Cardiac muscle cell (in vitro differentiated cells and primary cell): ENCODE measurements at regions not wholly inside any gene's neighbourhood (a gene's known extent, or its start where the extent isn't known, plus 50 kb on each side); places are given as distances from the start of the nearest gene placed in this dataset.
A peak's percentile ranks its signal among the peaks of the same experiment; 100 is the strongest.

Experiments used
- DNase-seq, 2 donors: peaks; one replicate each; pipeline versions ENCODE4 v3.0.0 to v3.0.0-alpha.2; 2010 to 2017; ENCODE audit warnings: low read depth in 1 of 2, low spot score in 1 of 2
- H3K27ac ChIP-seq: fragments of 200-600 bp; sonication (generic); 2 replicates; pipeline ENCODE4 v1.5.1; 2016
- H3K27me3 ChIP-seq: fragments of 200-600 bp; sonication (generic); 2 replicates; pipeline ENCODE4 v1.6.0; 2016; ENCODE audit warnings: control low read depth
- H3K36me3 ChIP-seq: fragments of 200-600 bp; sonication (generic); 2 replicates; pipeline ENCODE4 v1.5.1; 2016; ENCODE audit warnings: control low read depth
- H3K4me1 ChIP-seq: fragments of 200-600 bp; sonication (generic); 2 replicates; pipeline ENCODE4 v1.8.1; 2017; ENCODE audit warnings: low read depth, mild to moderate bottlenecking, mixed run types
- H3K4me3 ChIP-seq: fragments of 200-600 bp; sonication (generic); 2 replicates; pipeline ENCODE4 v1.5.1; 2016; ENCODE audit warnings: mild to moderate bottlenecking
- H3K9me3 ChIP-seq: fragments of 200-600 bp; sonication (generic); 2 replicates; pipeline ENCODE4 v1.5.1; 2017; ENCODE audit warnings: low read depth, mild to moderate bottlenecking, control low read depth
- TF ChIP-seq, protein P1 (sequence below): IDR thresholded peaks from 2 replicates; pipeline ENCODE4 v1.5.1; 2012; ENCODE audit warnings: low read depth, mild to moderate bottlenecking, low read length

DNA sequence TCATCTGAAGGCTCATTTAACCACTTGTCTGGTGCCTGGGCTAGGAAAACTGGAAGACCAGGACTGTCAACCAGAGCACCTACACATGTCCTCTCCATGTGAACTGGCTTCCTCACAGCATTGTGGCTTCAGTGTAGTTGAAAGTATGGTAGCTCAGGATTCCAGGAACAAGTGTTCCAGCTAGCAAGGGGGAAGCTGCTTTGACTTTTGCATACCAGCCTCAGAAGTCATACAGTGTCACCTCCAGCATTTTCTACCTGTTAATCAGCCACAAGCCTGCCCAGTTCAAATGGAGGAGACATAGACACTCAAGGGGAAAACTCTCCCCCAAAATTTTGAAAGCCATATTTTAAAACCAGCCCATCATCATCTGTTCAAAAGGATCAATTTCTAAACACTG lies 212.8 kb upstream of the CAND1 start:
- Histone ChIP-seq H3K4me1 (no peaks in the 10 kb centered on the region), H3K27ac (no peak overlapping the region), H3K36me3 (no peaks in the 10 kb centered on the region), H3K4me3 (no peak overlapping the region), H3K9me3 (no peaks in the 10 kb centered on the region), H3K27me3 (no peaks in the 10 kb centered on the region)
- no peak for DNase-seq
- TF ChIP-seq, protein P1, sequence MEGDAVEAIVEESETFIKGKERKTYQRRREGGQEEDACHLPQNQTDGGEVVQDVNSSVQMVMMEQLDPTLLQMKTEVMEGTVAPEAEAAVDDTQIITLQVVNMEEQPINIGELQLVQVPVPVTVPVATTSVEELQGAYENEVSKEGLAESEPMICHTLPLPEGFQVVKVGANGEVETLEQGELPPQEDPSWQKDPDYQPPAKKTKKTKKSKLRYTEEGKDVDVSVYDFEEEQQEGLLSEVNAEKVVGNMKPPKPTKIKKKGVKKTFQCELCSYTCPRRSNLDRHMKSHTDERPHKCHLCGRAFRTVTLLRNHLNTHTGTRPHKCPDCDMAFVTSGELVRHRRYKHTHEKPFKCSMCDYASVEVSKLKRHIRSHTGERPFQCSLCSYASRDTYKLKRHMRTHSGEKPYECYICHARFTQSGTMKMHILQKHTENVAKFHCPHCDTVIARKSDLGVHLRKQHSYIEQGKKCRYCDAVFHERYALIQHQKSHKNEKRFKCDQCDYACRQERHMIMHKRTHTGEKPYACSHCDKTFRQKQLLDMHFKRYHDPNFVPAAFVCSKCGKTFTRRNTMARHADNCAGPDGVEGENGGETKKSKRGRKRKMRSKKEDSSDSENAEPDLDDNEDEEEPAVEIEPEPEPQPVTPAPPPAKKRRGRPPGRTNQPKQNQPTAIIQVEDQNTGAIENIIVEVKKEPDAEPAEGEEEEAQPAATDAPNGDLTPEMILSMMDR = no peak

DNA sequence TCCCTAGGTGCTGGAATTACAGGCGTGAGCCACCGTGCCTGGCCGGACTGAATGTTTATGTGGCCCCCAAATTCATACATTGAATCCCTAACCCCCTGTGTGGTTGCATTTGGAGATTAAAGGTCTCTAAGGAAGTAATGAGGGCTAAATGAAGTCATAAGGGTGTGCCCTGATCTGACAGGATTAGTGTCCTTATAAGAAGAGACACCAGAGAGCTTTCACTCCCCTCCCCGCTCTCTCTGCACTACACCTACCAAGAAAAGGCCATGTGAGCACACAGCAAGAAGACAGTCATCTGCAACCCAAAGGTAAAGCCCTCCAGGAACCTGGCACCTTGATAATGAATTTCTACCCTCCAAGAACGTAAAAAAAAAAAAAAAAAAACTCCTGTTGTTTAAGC lies 212.1 kb upstream of the CAND1 start:
- Histone ChIP-seq H3K27ac (no peak overlapping the region), H3K36me3 (no peaks in the 10 kb centered on the region), H3K27me3 (no peaks in the 10 kb centered on the region), H3K4me1 (no peaks in the 10 kb centered on the region), H3K9me3 (no peaks in the 10 kb centered on the region), H3K4me3 (no peak overlapping the region)
- no peak for DNase-seq
- TF ChIP-seq, protein P1 = no peak

DNA sequence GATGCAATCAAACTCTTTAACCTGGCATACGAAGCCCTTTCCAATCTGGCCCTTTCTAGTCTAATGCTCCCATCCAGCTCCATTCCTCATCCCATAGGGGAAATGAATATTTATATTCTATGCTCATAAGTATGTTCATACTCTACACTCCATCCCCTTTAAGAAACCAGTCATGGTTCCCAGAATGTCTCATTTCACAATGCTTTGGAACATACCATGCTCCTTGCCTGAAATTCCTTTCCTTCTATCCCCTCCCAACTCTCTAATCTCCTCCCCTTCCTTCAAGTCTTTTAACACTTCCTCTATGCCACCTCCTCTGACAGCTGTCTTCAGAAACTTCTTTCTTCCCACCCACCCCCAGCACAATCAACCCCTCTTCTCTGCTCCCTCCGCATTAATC lies 207.0 kb upstream of the CAND1 start:
- no peak overlapping the region for H3K27ac ChIP-seq
- no peaks in the 10 kb centered on the region for H3K9me3 ChIP-seq
- no peaks in the 10 kb centered on the region for H3K4me1 ChIP-seq
- DNase-seq = no peak
- peaks cover 2% of the 10 kb centered on the region for H3K27me3 ChIP-seq
- TF ChIP-seq, protein P1 = no peak
- no peaks in the 10 kb centered on the region for H3K36me3 ChIP-seq
- no peak overlapping the region for H3K4me3 ChIP-seq

DNA sequence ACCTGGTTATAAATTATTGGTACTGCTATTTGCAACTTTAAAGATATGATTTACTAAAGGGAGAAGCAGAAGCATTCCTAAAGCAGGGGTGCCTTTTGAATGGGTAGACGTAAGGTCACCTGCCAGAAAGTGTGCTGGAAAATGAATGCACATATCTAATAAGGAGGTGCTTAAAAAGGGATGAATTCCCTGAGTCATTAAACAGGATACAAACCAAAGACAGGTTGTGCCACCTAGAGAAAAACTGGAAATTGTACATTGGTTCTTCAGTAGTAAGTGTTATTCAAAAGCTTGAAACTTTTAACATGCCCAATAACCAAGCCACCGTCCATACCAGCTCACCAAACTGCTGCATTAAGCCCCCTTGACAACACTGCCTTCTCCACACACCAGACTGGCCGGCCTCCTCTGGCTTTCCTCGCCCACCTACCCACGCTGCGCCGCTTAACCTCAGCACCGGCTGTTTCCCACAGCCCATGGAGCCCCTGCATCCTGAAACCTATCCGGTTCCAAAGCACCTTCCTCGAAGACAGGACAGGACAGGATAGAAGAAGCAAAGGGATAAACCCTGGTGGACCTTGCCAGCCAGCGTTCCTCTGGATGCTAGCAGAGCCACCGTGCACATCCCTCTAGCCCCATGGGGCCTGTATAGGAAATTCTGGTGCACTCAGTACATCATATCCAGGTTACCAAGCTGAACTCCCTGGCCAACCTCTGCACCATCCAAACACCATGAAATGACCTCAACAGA lies 201.5 kb upstream of the CAND1 start:
- H3K27me3 ChIP-seq = peaks cover 13% of the 10 kb centered on the region
- TF ChIP-seq, protein P1 = no peak
- H3K9me3 ChIP-seq = no peaks in the 10 kb centered on the region
- peak overlapping the region; percentile 66 for H3K4me3 ChIP-seq
- H3K27ac ChIP-seq = no peak overlapping the region
- H3K4me1 ChIP-seq = no peaks in the 10 kb centered on the region
- H3K36me3 ChIP-seq = no peaks in the 10 kb centered on the region
- DNase-seq = no peak

DNA sequence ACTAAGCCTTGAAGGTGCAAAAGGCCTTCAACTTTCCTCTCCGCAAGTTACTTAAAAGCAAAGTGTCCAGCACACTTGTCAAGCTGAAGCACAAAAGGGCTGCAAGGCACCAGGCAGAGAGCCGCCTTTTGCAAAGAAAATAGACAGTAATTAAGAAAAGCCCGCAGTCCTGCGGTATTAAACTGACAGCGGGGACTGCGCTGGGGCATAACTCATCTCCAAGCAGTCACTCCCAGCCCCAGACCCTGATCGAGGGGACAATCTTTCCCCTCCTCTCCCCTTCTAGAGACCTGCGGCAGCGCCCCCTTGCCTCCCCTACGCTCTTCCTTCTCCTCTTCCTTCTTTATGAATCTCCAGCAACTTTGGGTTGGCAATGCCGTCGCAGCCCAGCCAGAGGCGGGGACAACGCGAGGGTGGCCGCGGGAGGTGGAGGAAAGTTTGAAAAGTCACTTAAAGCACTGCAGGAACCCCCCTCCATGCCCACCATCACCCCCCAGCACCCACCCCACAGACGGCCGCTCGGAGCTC lies 200.9 kb upstream of the CAND1 start:
- TF ChIP-seq, protein P1 = no peak
- Histone ChIP-seq H3K9me3 (no peaks in the 10 kb centered on the region), H3K36me3 (no peaks in the 10 kb centered on the region), H3K27ac (no peak overlapping the region), H3K4me3 (peak overlapping the region; percentile 66), H3K27me3 (peaks cover 13% of the 10 kb centered on the region), H3K4me1 (no peaks in the 10 kb centered on the region)
- peak in 1 of 2 donors; percentile 45 for DNase-seq
